GM23248 (cell line): ENCODE measurements at regions not wholly inside any gene's neighbourhood (a gene's known extent, or its start where the extent isn't known, plus 50 kb on each side); places are given as distances from the start of the nearest gene placed in this dataset.

Source experiments
- DNase-seq: peaks from one replicate; pipeline ENCODE4 v3.0.0-alpha.2; 2015
- H2AFZ ChIP-seq: fragments of 200-600 bp; sonication (generic); 2 replicates; pipeline ENCODE4 v1.6.1; 2016; ENCODE audit warnings: antibody characterized with exemption
- H3F3A ChIP-seq: fragments of 200-600 bp; sonication (generic); 2 replicates; pipeline ENCODE4 v1.6.1; 2016; ENCODE audit warnings: mild to moderate bottlenecking, antibody characterized with exemption, mixed run types; ENCODE audit not compliant: insufficient read depth
- H3K27ac ChIP-seq: fragments of 200-600 bp; sonication (generic); 2 replicates; pipeline ENCODE4 v1.5.1; 2016; ENCODE audit warnings: mild to moderate bottlenecking
- H3K27me3 ChIP-seq: fragments of 200-600 bp; sonication (generic); replicated peaks from 2 replicates; pipeline ENCODE4 v1.6.1; 2016; ENCODE audit warnings: mild to moderate bottlenecking; ENCODE audit not compliant: insufficient read depth
- H3K36me3 ChIP-seq: fragments of 200-600 bp; sonication (generic); 2 replicates; pipeline ENCODE4 v1.6.1; 2016; ENCODE audit warnings: low read depth, mild to moderate bottlenecking
- H3K4me1 ChIP-seq: fragments of 200-600 bp; sonication (generic); 2 replicates; pipeline ENCODE4 v1.6.1; 2016; ENCODE audit warnings: mild to moderate bottlenecking; ENCODE audit not compliant: insufficient read depth
- H3K4me2 ChIP-seq: fragments of 200-600 bp; sonication (generic); one replicate; pipeline ENCODE4 v1.6.1; 2016; ENCODE audit warnings: mild to moderate bottlenecking; ENCODE audit not compliant: unreplicated experiment
- H3K4me3 ChIP-seq: fragments of 200-600 bp; sonication (generic); 2 replicates; pipeline ENCODE4 v1.5.1; 2016; ENCODE audit warnings: mild to moderate bottlenecking
- H3K79me2 ChIP-seq: fragments of 200-600 bp; sonication (generic); 2 replicates; pipeline ENCODE4 v1.6.1; 2016; ENCODE audit warnings: mild to moderate bottlenecking; ENCODE audit not compliant: insufficient read depth
- H3K9ac ChIP-seq: fragments of 200-600 bp; sonication (generic); 2 replicates; pipeline ENCODE4 v1.6.1; 2016; ENCODE audit warnings: mild to moderate bottlenecking
- H3K9me2 ChIP-seq: fragments of 200-600 bp; sonication (generic); 2 replicates; pipeline ENCODE4 v1.6.1; 2016; ENCODE audit warnings: mixed run types, mild to moderate bottlenecking, moderate library complexity; ENCODE audit not compliant: insufficient read depth
- H3K9me3 ChIP-seq: fragments of 200-600 bp; sonication (generic); one replicate; pipeline ENCODE4 v1.6.1; 2017; ENCODE audit warnings: low read depth
- H4K20me1 ChIP-seq: fragments of 200-600 bp; sonication (generic); 2 replicates; pipeline ENCODE4 v1.6.0; 2016; ENCODE audit not compliant: insufficient read depth
- EZH2 ChIP-seq: fragments of 200-600 bp; sonication (generic); IDR thresholded peaks from 2 replicates; pipeline ENCODE4 v1.6.1; 2018; ENCODE audit warnings: antibody characterized with exemption, mild to moderate bottlenecking; ENCODE audit not compliant: insufficient read depth, poor library complexity, severe bottlenecking
- EZH2phosphoT487 ChIP-seq: fragments of 200-600 bp; sonication (generic); IDR thresholded peaks from 2 replicates; pipeline ENCODE4 v1.6.1; 2018; ENCODE audit warnings: antibody characterized with exemption, moderate library complexity, mild to moderate bottlenecking, low read depth; ENCODE audit not compliant: insufficient read depth
- WGBS, 2 experiments: methylation state at CpG; one replicate each; pipeline ENCODE4 v1.1.6; 2015 to 2017; ENCODE audit warnings: low lambda C conversion rate in 2 of 2, low coverage in 1 of 2; ENCODE audit errors: missing lambda C conversion rate in 2 of 2; 5-methylcytosine and 5-hydroxymethylcytosine counted together
- in situ Hi-C: fragments of 300-500 bp; cut with MboI; formaldehyde crosslinking; loops from 2 replicates; pipeline ENCODE4 v1.15.0; 2020

DNA sequence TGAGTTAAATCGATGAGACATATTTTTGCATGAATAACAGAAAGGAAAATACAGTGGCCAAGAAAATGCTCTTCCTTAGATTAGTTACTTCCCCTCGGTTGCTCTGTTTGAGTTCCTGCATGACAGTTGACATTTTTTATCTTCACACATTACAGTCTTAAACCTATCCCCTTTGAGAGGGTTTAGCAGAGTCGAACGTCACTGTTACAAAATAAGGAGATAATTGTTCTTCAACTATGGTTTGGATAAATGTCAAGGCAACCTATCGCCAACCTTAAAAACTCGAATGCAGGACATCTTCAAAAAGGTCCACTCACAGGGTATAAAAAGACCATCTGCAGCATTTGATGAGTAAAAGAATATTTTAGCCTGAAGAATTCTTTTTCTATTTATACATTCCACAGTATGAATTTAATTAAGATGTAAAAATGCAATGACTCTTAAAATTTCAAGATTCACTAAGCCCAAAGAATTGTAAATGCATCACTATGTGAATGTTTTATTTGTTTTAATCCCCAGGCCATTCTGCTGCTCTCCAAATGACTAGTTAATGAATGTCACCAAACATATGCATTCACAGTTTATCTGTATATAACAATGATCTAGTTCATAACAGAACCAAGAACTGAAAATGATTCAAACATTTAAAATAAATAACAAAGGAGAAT, 68.9 kb upstream of the COL11A1 start:
- Histone ChIP-seq H3K4me3 (no peak overlapping the region), H3K79me2 (no peaks in the 10 kb centered on the region), H3F3A (peaks cover 4% of the 10 kb centered on the region; the same call in 1 of the 2 replicates), H3K4me1 (peaks cover 20% of the 10 kb centered on the region; the same call in 1 of the 2 replicates), H4K20me1 (no peaks in the 10 kb centered on the region), H3K27me3 (no peaks in the 10 kb centered on the region), H3K9me2 (no peaks in the 10 kb centered on the region), H2AFZ (no peak overlapping the region), H3K9me3 (no peaks in the 10 kb centered on the region), H3K4me2 (no peak overlapping the region), H3K27ac (no peak overlapping the region), H3K36me3 (no peaks in the 10 kb centered on the region), H3K9ac (no peak overlapping the region)
- in situ Hi-C loops = no loop called here
- peak; percentile 20 for DNase-seq
- TF ChIP-seq EZH2phosphoT487 = no peak
- TF ChIP-seq EZH2 = no peak
- WGBS, 2 experiments = 23% methylated on average over 6 of the region's 6 CpGs

DNA sequence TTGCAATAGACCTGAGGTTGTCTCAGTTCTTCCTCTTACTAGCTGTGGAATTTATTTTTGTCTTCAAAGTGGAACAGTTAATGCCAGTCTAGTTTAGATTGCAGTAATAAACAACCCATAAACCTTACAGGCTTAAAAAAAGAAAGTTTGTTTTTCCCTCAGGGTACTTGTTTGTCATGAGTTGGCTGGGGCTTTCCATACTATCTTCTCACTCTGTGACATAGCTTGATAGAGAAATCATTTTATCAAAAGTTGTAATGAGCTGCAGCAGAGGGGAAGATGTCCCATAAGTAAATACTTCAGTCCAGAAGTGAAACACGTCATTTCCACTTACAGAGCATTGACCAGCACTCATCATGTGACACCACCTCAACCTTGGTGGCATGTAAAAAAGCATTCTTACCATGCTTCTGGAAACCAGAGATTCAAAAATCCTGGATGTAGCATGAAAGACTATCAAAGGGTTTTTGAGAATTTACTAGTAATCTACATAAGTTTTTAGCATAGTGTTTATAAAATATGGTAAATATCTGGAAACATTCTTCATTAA, 62.8 kb upstream of the COL11A1 start:
- no peak overlapping the region for H3K9ac ChIP-seq
- TF ChIP-seq EZH2phosphoT487 (no peak), EZH2 (no peak)
- in situ Hi-C loops = no loop called here
- H3K79me2 ChIP-seq = no peaks in the 10 kb centered on the region
- H4K20me1 ChIP-seq = no peaks in the 10 kb centered on the region
- WGBS, 2 experiments = 15 to 21% methylated on average over 1 of the region's 1 CpG
- H3K4me3 ChIP-seq = no peak overlapping the region
- H3K27ac ChIP-seq = no peak overlapping the region
- H3K36me3 ChIP-seq = no peaks in the 10 kb centered on the region
- no peak for DNase-seq
- H3K27me3 ChIP-seq = no peaks in the 10 kb centered on the region
- H3K4me2 ChIP-seq = no peak overlapping the region
- H3K9me3 ChIP-seq = no peaks in the 10 kb centered on the region
- 0 out of 2 replicates have a peak overlapping the region, but pooled peaks have one; percentile 24 for H2AFZ ChIP-seq
- no peaks in the 10 kb centered on the region for H3K9me2 ChIP-seq
- H3F3A ChIP-seq = no peaks in the 10 kb centered on the region; the same call in 1 of the 2 replicates
- 0 out of 2 replicates have a peak, but pooled peaks cover 5% of the 10 kb centered on the region for H3K4me1 ChIP-seq

DNA sequence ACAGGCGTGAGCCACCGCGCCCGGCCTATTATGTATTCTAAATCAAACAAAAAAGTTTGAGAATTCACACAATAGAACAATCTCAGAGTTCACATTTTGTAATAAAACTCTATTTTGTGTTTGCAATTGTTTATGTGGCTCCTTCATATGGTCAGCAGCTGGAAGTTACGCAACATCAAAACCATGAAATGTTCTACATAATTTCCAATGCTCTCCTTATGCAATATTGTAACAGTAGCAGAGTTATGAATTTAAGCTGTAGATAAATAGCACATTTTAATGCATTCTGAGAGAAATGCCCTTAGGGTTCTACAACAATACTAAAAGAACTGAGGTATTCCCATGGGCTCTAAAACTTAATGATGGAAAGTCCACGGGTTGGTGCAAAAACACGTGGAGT, 62.3 kb upstream of the COL11A1 start:
- no peak overlapping the region for H2AFZ ChIP-seq
- DNase-seq = peak; percentile 39
- in situ Hi-C loops = no loop called here

DNA sequence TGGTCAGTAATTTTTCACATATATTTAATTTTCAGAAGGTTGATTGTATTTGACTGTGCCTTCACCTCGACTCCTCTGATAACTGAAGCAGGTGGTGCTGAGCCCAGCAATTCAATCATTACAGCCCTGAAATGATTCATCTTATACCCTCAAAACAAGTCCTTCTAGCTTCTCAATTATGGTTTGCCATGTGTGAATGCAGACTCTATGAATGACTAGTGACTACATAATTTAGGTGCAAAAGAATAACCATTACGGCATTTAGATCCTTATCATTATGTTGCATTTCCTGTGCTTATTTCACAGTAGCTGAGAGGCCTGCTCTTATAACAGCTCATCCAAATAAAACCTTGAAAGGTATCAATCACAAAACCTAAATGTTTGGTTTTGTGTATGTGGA, 54.0 kb upstream of the COL11A1 start:
- Histone ChIP-seq H3K9me2 (no peaks in the 10 kb centered on the region), H3K4me2 (no peak overlapping the region), H3K79me2 (no peaks in the 10 kb centered on the region), H3K9ac (no peak overlapping the region), H4K20me1 (no peaks in the 10 kb centered on the region), H3K4me1 (no peaks in the 10 kb centered on the region), H2AFZ (no peak overlapping the region), H3K9me3 (no peaks in the 10 kb centered on the region), H3K27me3 (no peaks in the 10 kb centered on the region), H3K4me3 (no peak overlapping the region), H3K36me3 (no peaks in the 10 kb centered on the region), H3K27ac (no peak overlapping the region), H3F3A (no peaks in the 10 kb centered on the region)
- in situ Hi-C loops = no loop called here
- TF ChIP-seq EZH2 = no peak
- TF ChIP-seq EZH2phosphoT487 = no peak
- DNase-seq = no peak
- WGBS, 2 experiments = 47 to 48% methylated on average over 2 of the region's 2 CpGs

More for the DNA sequence above, 62.3 kb upstream of the COL11A1 start:
- H3K79me2 ChIP-seq = no peaks in the 10 kb centered on the region
- H3K4me3 ChIP-seq = no peak overlapping the region
- TF ChIP-seq EZH2phosphoT487 (no peak), EZH2 (no peak)
- H3K9me3 ChIP-seq = no peaks in the 10 kb centered on the region
- no peaks in the 10 kb centered on the region for H3K36me3 ChIP-seq
- H3F3A ChIP-seq = no peaks in the 10 kb centered on the region; the same call in 1 of the 2 replicates
- H3K27ac ChIP-seq = no peak overlapping the region
- WGBS, 2 experiments = 14 to 15% methylated on average over 7 of the region's 7 CpGs
- H3K4me1 ChIP-seq = 0 out of 2 replicates have a peak, but pooled peaks cover 5% of the 10 kb centered on the region
- no peaks in the 10 kb centered on the region for H3K27me3 ChIP-seq
- H3K4me2 ChIP-seq = no peak overlapping the region
- no peaks in the 10 kb centered on the region for H4K20me1 ChIP-seq
- H3K9ac ChIP-seq = no peak overlapping the region
- no peaks in the 10 kb centered on the region for H3K9me2 ChIP-seq
